MCF 10A (cell line): ENCODE measurements at regions not wholly inside any gene's neighbourhood (a gene's known extent, or its start where the extent isn't known, plus 50 kb on each side); places are given as distances from the start of the nearest gene placed in this dataset.

Experiments used
- BruUV-seq: library from RNA; stranded (reverse); fragments of 400-500 nt; replicated peaks from 2 replicates; lab custom pipeline; 2021; lab: Mats Ljungman, UMichigan
- CTCF ChIA-PET: fragments of 300-600 bp; sonication (Branson Sonifier 250); formaldehyde crosslinking; extraction: SDS; loops from one replicate; lab custom pipeline; 2021; ENCODE audit warnings: antibody characterized with exemption, inconsistent platforms; lab: Yijun Ruan, JAX
- POLR2A ChIA-PET: fragments of 300-600, 350-650 bp; sonication (Branson Sonifier 250); formaldehyde crosslinking; extraction: SDS; loops from one replicate; lab custom pipeline; 2020; ENCODE audit warnings: antibody characterized with exemption, inconsistent platforms; lab: Yijun Ruan, JAX
- DNase-seq: peaks from one replicate; pipeline ENCODE4 v3.0.0-alpha.2; 2018; ENCODE audit not compliant: unreplicated experiment
- H3K27ac Mint-ChIP-seq: one replicate; pipeline ENCODE4 v1.8.0; 2022; ENCODE audit warnings: mild to moderate bottlenecking, low read depth, mixed read lengths; ENCODE audit not compliant: unreplicated experiment
- H3K27me3 Mint-ChIP-seq: one replicate; pipeline ENCODE4 v1.8.0; 2022; ENCODE audit warnings: mixed read lengths; ENCODE audit not compliant: insufficient read depth, unreplicated experiment
- H3K36me3 Mint-ChIP-seq: one replicate; pipeline ENCODE4 v1.8.0; 2022; ENCODE audit warnings: mild to moderate bottlenecking, moderate library complexity, mixed read lengths; ENCODE audit not compliant: insufficient read depth, unreplicated experiment
- H3K4me1 Mint-ChIP-seq: one replicate; pipeline ENCODE4 v1.8.0; 2022; ENCODE audit warnings: mixed read lengths; ENCODE audit not compliant: insufficient read depth, unreplicated experiment
- H3K4me3 Mint-ChIP-seq: one replicate; pipeline ENCODE4 v1.8.0; 2022; ENCODE audit warnings: mild to moderate bottlenecking, moderate library complexity, mixed read lengths; ENCODE audit not compliant: unreplicated experiment
- H3K9me3 Mint-ChIP-seq: one replicate; pipeline ENCODE4 v1.8.0; 2022; ENCODE audit warnings: mixed read lengths; ENCODE audit not compliant: unreplicated experiment
- intact Hi-C: fragments of 100-400 bp; cut with micrococcal nuclease; formaldehyde crosslinking; loops from 2 replicates; pipeline ENCODE4 v1.14.1; 2022
- TF ChIP-seq, protein P1 (sequence below): fragments of 200-600 bp; IDR thresholded peaks from one replicate; pipeline ENCODE4 v1.8.0; 2022; ENCODE audit warnings: antibody characterized with exemption, mild to moderate bottlenecking; ENCODE audit not compliant: unreplicated experiment

DNA sequence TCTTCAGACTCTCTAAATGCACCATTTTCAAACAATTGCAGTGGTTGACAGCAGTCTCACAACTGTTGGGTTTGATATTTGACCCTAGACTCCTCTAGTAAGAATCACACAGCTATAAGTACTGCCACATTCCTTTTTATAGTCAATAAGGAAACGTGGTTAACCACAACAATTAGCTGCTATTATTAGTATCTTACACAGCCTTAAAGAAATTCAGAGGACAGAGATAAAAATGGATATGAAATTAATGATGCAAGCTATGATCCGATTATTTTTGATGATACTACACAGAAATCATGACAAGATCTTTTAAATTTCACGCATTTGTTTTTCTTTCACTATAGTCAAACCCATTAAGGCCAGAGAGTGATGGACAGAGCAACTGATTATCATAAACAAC, 288.6 kb upstream of the C9orf72 start:
- intact Hi-C loops, result no loop called here

DNA sequence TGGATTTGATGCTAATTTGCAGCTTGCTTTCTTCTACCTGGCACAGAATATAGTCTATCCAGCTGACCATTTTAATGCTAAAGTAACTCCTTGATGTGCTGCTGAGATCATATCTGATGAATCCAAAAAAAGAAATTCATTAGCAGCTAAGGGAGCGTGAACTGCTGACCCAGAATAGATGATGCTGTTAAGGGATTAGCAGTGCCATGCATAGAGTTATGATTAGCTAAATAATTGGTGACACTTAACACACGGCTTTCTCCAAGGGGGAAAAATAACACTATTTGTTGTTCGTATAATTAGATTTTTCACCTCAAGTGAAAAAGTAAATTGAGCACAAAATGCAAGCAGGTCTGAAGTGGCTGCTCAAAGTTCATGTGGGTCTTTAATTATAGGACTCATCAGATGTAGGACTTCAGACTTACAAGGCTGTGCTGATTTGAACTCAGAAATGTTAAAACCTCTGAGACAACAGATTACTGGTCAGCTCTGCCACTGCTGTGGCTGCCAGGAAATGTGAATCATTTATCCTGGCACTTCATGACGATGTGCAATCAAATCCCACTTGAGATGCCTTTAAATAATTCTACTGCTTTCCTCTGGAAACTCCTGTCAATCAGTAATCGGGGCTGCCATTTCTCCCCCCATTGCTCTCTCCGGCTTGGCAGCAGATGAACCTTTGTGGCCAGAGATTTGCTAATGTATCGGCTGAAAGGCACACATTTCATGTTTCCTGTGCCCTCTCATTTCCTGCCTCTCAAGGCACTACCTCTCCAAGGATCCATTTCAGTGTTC, 291.6 kb upstream of the C9orf72 start:
- TF ChIP-seq, protein P1, sequence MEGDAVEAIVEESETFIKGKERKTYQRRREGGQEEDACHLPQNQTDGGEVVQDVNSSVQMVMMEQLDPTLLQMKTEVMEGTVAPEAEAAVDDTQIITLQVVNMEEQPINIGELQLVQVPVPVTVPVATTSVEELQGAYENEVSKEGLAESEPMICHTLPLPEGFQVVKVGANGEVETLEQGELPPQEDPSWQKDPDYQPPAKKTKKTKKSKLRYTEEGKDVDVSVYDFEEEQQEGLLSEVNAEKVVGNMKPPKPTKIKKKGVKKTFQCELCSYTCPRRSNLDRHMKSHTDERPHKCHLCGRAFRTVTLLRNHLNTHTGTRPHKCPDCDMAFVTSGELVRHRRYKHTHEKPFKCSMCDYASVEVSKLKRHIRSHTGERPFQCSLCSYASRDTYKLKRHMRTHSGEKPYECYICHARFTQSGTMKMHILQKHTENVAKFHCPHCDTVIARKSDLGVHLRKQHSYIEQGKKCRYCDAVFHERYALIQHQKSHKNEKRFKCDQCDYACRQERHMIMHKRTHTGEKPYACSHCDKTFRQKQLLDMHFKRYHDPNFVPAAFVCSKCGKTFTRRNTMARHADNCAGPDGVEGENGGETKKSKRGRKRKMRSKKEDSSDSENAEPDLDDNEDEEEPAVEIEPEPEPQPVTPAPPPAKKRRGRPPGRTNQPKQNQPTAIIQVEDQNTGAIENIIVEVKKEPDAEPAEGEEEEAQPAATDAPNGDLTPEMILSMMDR, result no peak
- H3K27me3 Mint-ChIP-seq, result peaks cover 34% of the 10 kb centered on the region
- no peaks in the 10 kb centered on the region for H3K4me1 Mint-ChIP-seq
- BruUV-seq, result no TSS peak
- peak; percentile 77 for DNase-seq
- no peak overlapping the region for H3K27ac Mint-ChIP-seq
- CTCF ChIA-PET, result interaction anchor here (0.6 to 0.8 kb wide), 2 partner anchors 204 to 208 kb away, joined by 3 read pairs; no protein-coding TSS in a partner anchor
- no peaks in the 10 kb centered on the region for H3K9me3 Mint-ChIP-seq
- intact Hi-C loops, result no loop called here
- H3K4me3 Mint-ChIP-seq, result no peak overlapping the region
- no peaks in the 10 kb centered on the region for H3K36me3 Mint-ChIP-seq
- POLR2A ChIA-PET, result no interaction called here

More for the DNA sequence above, 288.6 kb upstream of the C9orf72 start:
- Mint-ChIP-seq H3K9me3 (no peaks in the 10 kb centered on the region), H3K36me3 (no peaks in the 10 kb centered on the region), H3K27me3 (peaks cover 44% of the 10 kb centered on the region), H3K27ac (no peak overlapping the region), H3K4me1 (no peaks in the 10 kb centered on the region), H3K4me3 (no peak overlapping the region)
- DNase-seq, result peak; percentile 6
- BruUV-seq, result no TSS peak
- TF ChIP-seq, protein P1, result no peak
- CTCF ChIA-PET, result no interaction called here
- POLR2A ChIA-PET, result no interaction called here

DNA sequence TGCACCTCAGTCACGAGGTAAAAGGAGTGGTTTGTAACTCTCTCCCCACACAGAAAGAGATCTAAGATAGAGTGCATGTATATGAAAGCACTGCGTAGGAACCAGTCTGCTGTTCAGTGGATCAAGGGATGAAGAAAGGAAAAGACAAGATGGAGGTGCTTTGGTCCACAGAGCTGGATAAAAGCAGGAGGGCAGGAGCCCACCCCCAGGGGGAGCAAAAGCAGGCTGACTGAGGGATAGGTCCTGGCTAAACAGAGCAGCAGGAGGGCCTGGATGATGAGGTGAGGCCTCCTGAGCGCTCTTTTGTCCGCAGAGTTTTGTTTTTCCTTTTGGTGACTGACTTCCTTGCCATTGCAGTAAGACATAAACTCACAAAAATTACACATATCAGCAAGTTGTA, 293.5 kb upstream of the C9orf72 start:
- peaks cover 5% of the 10 kb centered on the region for H3K4me1 Mint-ChIP-seq
- no peak overlapping the region for H3K4me3 Mint-ChIP-seq
- no TSS peak for BruUV-seq
- intact Hi-C loops, result no loop called here
- DNase-seq, result no peak
- no peaks in the 10 kb centered on the region for H3K9me3 Mint-ChIP-seq
- CTCF ChIA-PET, result interaction anchor here (0.6 kb wide), 2 partner anchors 97 to 139 kb away, joined by 3 to 4 read pairs; no protein-coding TSS in a partner anchor
- TF ChIP-seq, protein P1, result no peak
- POLR2A ChIA-PET, result no interaction called here
- peaks cover 22% of the 10 kb centered on the region for H3K27me3 Mint-ChIP-seq
- no peaks in the 10 kb centered on the region for H3K36me3 Mint-ChIP-seq
- no peak overlapping the region for H3K27ac Mint-ChIP-seq

DNA sequence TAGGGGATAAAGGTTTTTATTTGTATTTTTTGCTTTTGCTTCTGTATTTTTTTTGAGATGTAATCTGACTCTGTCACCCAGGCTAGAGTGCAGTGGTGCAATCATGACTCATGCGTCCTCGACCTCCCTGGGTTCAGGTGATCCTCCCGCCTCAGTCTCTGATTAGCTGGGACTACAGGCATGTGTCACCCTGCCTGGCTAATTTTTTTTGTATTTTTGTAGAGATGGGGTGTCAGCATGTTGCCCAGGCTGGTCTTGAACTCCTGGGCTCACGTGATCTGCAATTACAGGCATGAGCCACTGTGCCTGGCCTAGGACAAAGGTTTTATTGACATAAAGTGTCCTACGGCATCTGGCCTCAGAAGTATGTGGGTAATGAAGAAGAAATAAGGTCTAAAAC, 297.1 kb upstream of the C9orf72 start:
- no peaks in the 10 kb centered on the region for H3K36me3 Mint-ChIP-seq
- H3K27ac Mint-ChIP-seq, result no peak overlapping the region
- H3K4me1 Mint-ChIP-seq, result peaks cover 5% of the 10 kb centered on the region
- no TSS peak for BruUV-seq
- TF ChIP-seq, protein P1, result no peak
- ChIA-PET CTCF (no interaction called here), POLR2A (interaction anchor here (0.6 to 1.0 kb wide), 2 partner anchors 85 to 86 kb away, joined by 3 read pairs; no protein-coding TSS in a partner anchor)
- no peaks in the 10 kb centered on the region for H3K9me3 Mint-ChIP-seq
- DNase-seq, result peak; percentile 88
- no peak overlapping the region for H3K4me3 Mint-ChIP-seq
- intact Hi-C loops, result no loop called here
- H3K27me3 Mint-ChIP-seq, result peaks cover 50% of the 10 kb centered on the region
